HepG2 (cell line): ENCODE measurements at regions not wholly inside any gene's neighbourhood (a gene's known extent, or its start where the extent isn't known, plus 50 kb on each side); places are given as distances from the start of the nearest gene placed in this dataset.

Experiments used
- AGO1 ChIP-seq: fragments of 200-400 bp; formaldehyde crosslinking; IDR thresholded peaks from 2 replicates; pipeline ENCODE4 v1.6.1; 2017; ENCODE audit warnings: mild to moderate bottlenecking, low read depth, low read length, moderate library complexity; ENCODE audit not compliant: poor library complexity, severe bottlenecking
- CREBL2 ChIP-seq: sonication (generic); formaldehyde crosslinking; IDR thresholded peaks from 2 replicates; pipeline ENCODE4 v1.8.1; 2023; ENCODE audit warnings: missing genetic modification reagents, mild to moderate bottlenecking, borderline replicate concordance
- DR1 ChIP-seq: sonication (generic); formaldehyde crosslinking; IDR thresholded peaks from 2 replicates; pipeline ENCODE4 v1.8.0; 2021; ENCODE audit warnings: mild to moderate bottlenecking, missing genetic modification reagents, inconsistent platforms
- FOXK2 ChIP-seq: fragments of 450-650 bp; IDR thresholded peaks from 2 replicates; pipeline ENCODE4 v1.6.1; 2016
- HNF4G ChIP-seq, 2 experiments: sonication (generic) in 1 of 2; formaldehyde crosslinking in 1 of 2; IDR thresholded peaks; 2 replicates each; pipeline versions ENCODE4 v1.4.0 to v1.6.1; 2011 to 2020; ENCODE audit warnings: borderline replicate concordance in 2 of 2, low read depth in 2 of 2, mild to moderate bottlenecking in 2 of 2, low read length in 1 of 2, missing genetic modification reagents in 1 of 2, moderate library complexity in 1 of 2
- HOXD1 ChIP-seq: sonication (generic); formaldehyde crosslinking; IDR thresholded peaks from 2 replicates; pipeline ENCODE4 v1.5.0; 2020; ENCODE audit warnings: missing genetic modification reagents
- KDM1A ChIP-seq: IDR thresholded peaks from 2 replicates; pipeline ENCODE4 v1.6.1; 2016; ENCODE audit warnings: missing compliant biosample characterization
- MTA1 ChIP-seq: sonication (generic); formaldehyde crosslinking; IDR thresholded peaks from 2 replicates; pipeline ENCODE4 v1.4.0; 2020; ENCODE audit warnings: missing genetic modification reagents, mild to moderate bottlenecking, borderline replicate concordance
- NR1H2 ChIP-seq: sonication (generic); formaldehyde crosslinking; IDR thresholded peaks from 2 replicates; pipeline ENCODE4 v1.8.1; 2022; ENCODE audit warnings: low read depth, missing genetic modification reagents, borderline replicate concordance
- RARA ChIP-seq: IDR thresholded peaks from 2 replicates; pipeline ENCODE4 v1.6.1; 2016; ENCODE audit warnings: missing genetic modification reagents, missing compliant biosample characterization
- RBM22 ChIP-seq: fragments of 200-400 bp; formaldehyde crosslinking; optimal IDR thresholded peaks from 2 replicates; pipeline ENCODE3; 2017; ENCODE audit warnings: mild to moderate bottlenecking, low read length, moderate library complexity
- SMAD1 ChIP-seq: sonication (generic); formaldehyde crosslinking; IDR thresholded peaks from 2 replicates; pipeline ENCODE4 v1.4.0; 2020; ENCODE audit warnings: missing genetic modification reagents, low read depth, mild to moderate bottlenecking, borderline replicate concordance
- SNAPC5 ChIP-seq: sonication (generic); formaldehyde crosslinking; IDR thresholded peaks from 2 replicates; pipeline ENCODE4 v1.8.1; 2023; ENCODE audit warnings: mild to moderate bottlenecking, missing genetic modification reagents, borderline replicate concordance
- STAG1 ChIP-seq: sonication (generic); formaldehyde crosslinking; IDR thresholded peaks from 2 replicates; pipeline ENCODE4 v1.4.0; 2020; ENCODE audit warnings: missing genetic modification reagents
- THAP8 ChIP-seq: sonication (generic); formaldehyde crosslinking; IDR thresholded peaks from 2 replicates; pipeline ENCODE4 v1.5.1; 2020; ENCODE audit warnings: missing genetic modification reagents, mild to moderate bottlenecking, borderline replicate concordance
- ZNF382 ChIP-seq: sonication (generic); formaldehyde crosslinking; IDR thresholded peaks from 2 replicates; pipeline ENCODE4 v1.5.0; 2020; ENCODE audit warnings: missing genetic modification reagents, mild to moderate bottlenecking, borderline replicate concordance
- ZNF564 ChIP-seq: sonication (generic); formaldehyde crosslinking; IDR thresholded peaks from 2 replicates; pipeline ENCODE4 v1.8.1; 2023; ENCODE audit warnings: mild to moderate bottlenecking, missing genetic modification reagents
- ZUFSP ChIP-seq: sonication (generic); formaldehyde crosslinking; IDR thresholded peaks from 2 replicates; pipeline ENCODE4 v1.9.0; 2021; ENCODE audit warnings: missing genetic modification reagents, mild to moderate bottlenecking, borderline replicate concordance
- TF ChIP-seq, protein P1 (sequence below): sonication (generic); formaldehyde crosslinking; conservative IDR thresholded peaks from 2 replicates; pipeline ENCODE4 v1.5.0; 2020; ENCODE audit warnings: missing genetic modification reagents
- TF ChIP-seq, protein P2 (sequence below): sonication (generic); formaldehyde crosslinking; IDR thresholded peaks from 2 replicates; pipeline ENCODE4 v1.5.0; 2020; ENCODE audit warnings: missing genetic modification reagents
- TF ChIP-seq, protein P3 (sequence below): sonication (generic); formaldehyde crosslinking; IDR thresholded peaks from 2 replicates; pipeline ENCODE4 v1.8.1; 2022; ENCODE audit warnings: low read depth, mild to moderate bottlenecking, missing genetic modification reagents

GRCh38 chr19:56966697-56967299 is 126.3 kb upstream of the PEG3 start (continued):
- TF ChIP-seq, protein P1, sequence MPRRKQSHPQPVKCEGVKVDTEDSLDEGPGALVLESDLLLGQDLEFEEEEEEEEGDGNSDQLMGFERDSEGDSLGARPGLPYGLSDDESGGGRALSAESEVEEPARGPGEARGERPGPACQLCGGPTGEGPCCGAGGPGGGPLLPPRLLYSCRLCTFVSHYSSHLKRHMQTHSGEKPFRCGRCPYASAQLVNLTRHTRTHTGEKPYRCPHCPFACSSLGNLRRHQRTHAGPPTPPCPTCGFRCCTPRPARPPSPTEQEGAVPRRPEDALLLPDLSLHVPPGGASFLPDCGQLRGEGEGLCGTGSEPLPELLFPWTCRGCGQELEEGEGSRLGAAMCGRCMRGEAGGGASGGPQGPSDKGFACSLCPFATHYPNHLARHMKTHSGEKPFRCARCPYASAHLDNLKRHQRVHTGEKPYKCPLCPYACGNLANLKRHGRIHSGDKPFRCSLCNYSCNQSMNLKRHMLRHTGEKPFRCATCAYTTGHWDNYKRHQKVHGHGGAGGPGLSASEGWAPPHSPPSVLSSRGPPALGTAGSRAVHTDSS (CRISPR knock-in tag) = no peak
- TF ChIP-seq KDM1A (no peak), HOXD1 (CRISPR knock-in tag) (no peak), ZNF382 (no peak), THAP8 (CRISPR knock-in tag) (no peak), SMAD1 (no peak), RBM22 (no peak), ZNF564 (CRISPR knock-in tag) (no peak), RARA (peak; percentile 68), MTA1 (CRISPR knock-in tag) (peak; percentile 57; the same call in 1 of the 2 replicates), HNF4G (IDR thresholded peaks at IDR 0.05; ENCODE audit: borderline replicate concordance, low read depth, low read length) (peak; percentile 82), HNF4G (CRISPR knock-in tag; IDR thresholded peaks at IDR 0.05; ENCODE audit: borderline replicate concordance, low read depth) (0 out of 2 replicates have a peak, but pooled peaks have one; percentile 47), AGO1 (no peak), SNAPC5 (CRISPR knock-in tag) (no peak), NR1H2 (CRISPR knock-in tag) (no peak), CREBL2 (CRISPR knock-in tag) (no peak), DR1 (CRISPR knock-in tag) (no peak), FOXK2 (no peak), STAG1 (CRISPR knock-in tag) (no peak), ZUFSP (CRISPR knock-in tag) (no peak)
- TF ChIP-seq, protein P2, sequence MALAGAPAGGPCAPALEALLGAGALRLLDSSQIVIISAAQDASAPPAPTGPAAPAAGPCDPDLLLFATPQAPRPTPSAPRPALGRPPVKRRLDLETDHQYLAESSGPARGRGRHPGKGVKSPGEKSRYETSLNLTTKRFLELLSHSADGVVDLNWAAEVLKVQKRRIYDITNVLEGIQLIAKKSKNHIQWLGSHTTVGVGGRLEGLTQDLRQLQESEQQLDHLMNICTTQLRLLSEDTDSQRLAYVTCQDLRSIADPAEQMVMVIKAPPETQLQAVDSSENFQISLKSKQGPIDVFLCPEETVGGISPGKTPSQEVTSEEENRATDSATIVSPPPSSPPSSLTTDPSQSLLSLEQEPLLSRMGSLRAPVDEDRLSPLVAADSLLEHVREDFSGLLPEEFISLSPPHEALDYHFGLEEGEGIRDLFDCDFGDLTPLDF (CRISPR knock-in tag) = no peak
- TF ChIP-seq, protein P3, sequence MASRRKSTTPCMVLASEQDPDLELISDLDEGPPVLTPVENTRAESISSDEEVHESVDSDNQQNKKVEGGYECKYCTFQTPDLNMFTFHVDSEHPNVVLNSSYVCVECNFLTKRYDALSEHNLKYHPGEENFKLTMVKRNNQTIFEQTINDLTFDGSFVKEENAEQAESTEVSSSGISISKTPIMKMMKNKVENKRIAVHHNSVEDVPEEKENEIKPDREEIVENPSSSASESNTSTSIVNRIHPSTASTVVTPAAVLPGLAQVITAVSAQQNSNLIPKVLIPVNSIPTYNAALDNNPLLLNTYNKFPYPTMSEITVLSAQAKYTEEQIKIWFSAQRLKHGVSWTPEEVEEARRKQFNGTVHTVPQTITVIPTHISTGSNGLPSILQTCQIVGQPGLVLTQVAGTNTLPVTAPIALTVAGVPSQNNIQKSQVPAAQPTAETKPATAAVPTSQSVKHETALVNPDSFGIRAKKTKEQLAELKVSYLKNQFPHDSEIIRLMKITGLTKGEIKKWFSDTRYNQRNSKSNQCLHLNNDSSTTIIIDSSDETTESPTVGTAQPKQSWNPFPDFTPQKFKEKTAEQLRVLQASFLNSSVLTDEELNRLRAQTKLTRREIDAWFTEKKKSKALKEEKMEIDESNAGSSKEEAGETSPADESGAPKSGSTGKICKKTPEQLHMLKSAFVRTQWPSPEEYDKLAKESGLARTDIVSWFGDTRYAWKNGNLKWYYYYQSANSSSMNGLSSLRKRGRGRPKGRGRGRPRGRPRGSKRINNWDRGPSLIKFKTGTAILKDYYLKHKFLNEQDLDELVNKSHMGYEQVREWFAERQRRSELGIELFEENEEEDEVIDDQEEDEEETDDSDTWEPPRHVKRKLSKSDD (CRISPR knock-in tag) = 0 out of 2 replicates have a peak, but pooled peaks have one; percentile 38
